DND-41 (cell line): ENCODE measurements at regions not wholly inside any gene's neighbourhood (a gene's known extent, or its start where the extent isn't known, plus 50 kb on each side); places are given as distances from the start of the nearest gene placed in this dataset.

Experiments used
- CTCF ChIP-seq: IDR thresholded peaks from 2 replicates; pipeline ENCODE4 v1.5.1; 2012; ENCODE audit warnings: borderline replicate concordance, low read length, moderate library complexity, mild to moderate bottlenecking; ENCODE audit not compliant: poor library complexity, severe bottlenecking; ENCODE audit errors: extremely low read depth
- EZH2 ChIP-seq: IDR thresholded peaks from 3 replicates; pipeline ENCODE4 v1.6.1; 2012; ENCODE audit warnings: borderline replicate concordance, low read depth, mild to moderate bottlenecking, moderate library complexity, low read length, inconsistent platforms; ENCODE audit not compliant: severe bottlenecking

- TF ChIP-seq CTCF: no peak
- no peak for TF ChIP-seq EZH2
Measured at GRCh38 chr9:81137976-81138568, 551.3 kb downstream of the TLE1 start.
